Mucosa of stomach (tissue), 1 donor: ENCODE measurements at regions not wholly inside any gene's neighbourhood (a gene's known extent, or its start where the extent isn't known, plus 50 kb on each side); places are given as distances from the start of the nearest gene placed in this dataset.

Experiments used
- H3K27me3 ChIP-seq: one replicate; pipeline ENCODE4 v1.7.0; 2013; ENCODE audit warnings: mild to moderate bottlenecking, low read length; ENCODE audit not compliant: control insufficient read depth, insufficient read depth
- H3K36me3 ChIP-seq: one replicate; pipeline ENCODE4 v1.7.0; 2013; ENCODE audit warnings: low read length; ENCODE audit not compliant: control insufficient read depth, insufficient read depth
- H3K4me1 ChIP-seq: one replicate; pipeline ENCODE4 v1.7.0; 2013; ENCODE audit warnings: mild to moderate bottlenecking, low read length; ENCODE audit not compliant: control insufficient read depth, insufficient read depth
- H3K4me3 ChIP-seq: one replicate; pipeline ENCODE4 v1.7.0; 2013; ENCODE audit warnings: low read length
- H3K9ac ChIP-seq: one replicate; pipeline ENCODE4 v1.7.0; 2013; ENCODE audit warnings: mild to moderate bottlenecking, low read length, moderate library complexity
- H3K9me3 ChIP-seq: one replicate; pipeline ENCODE4 v1.7.0; 2013; ENCODE audit warnings: mild to moderate bottlenecking, low read length, moderate library complexity; ENCODE audit not compliant: control insufficient read depth
- donor health status: Pancreatic carcinoma.

DNA sequence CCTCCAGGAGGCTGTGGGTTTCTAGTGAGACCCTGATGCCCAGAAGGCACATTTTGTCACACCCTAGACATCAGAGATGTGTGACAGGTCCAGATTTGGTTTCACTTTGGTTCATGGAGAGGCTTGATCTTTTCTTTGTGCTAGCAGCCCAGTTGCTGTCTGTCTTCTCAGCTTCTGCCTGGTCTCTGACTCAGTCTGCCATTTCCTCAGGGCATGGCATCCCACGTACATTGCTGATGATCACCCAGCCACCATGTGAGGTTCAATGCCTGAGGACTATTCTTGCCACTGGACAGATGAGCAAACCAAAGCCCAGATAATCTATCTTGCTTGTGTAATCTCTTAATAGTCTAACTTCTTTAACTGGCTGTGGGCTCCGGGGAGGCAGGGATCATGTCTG lies 144.9 kb upstream of the MRPS22 start:
- H3K4me3 ChIP-seq: no peak overlapping the region
- H3K9me3 ChIP-seq: no peaks in the 10 kb centered on the region
- no peaks in the 10 kb centered on the region for H3K27me3 ChIP-seq
- H3K4me1 ChIP-seq: no peaks in the 10 kb centered on the region
- H3K36me3 ChIP-seq: no peaks in the 10 kb centered on the region
- H3K9ac ChIP-seq: no peak overlapping the region

DNA sequence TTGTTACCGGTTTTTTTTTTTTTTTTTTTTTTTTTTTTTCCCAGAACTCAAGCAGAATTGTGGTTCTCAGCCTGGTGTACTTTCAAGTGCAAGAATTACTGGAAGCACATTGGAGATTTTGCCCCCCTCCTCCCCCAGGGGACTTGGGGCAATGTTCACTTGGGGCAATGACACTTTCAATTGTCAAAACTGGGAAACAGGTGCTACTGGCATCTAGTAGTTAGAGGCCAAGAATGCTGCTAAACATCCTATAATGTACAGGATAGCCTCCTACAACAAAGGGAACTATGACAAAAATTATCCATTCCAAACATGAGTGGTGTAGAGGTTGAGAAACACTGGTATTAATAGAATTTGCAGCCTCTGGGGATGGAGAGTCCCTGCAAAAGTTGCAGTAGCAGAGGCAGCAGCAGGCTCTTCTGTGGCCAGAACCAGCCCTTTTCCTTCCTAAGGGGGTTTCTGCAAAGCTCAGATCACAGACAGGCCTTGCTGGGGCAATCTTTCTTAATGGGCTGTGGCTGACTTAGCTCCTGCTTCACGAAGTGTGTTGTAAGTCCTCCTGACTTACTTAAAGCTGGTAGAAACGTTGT lies 144.3 kb upstream of the MRPS22 start:
- Histone ChIP-seq H3K4me3 (no peak overlapping the region), H3K36me3 (no peaks in the 10 kb centered on the region), H3K4me1 (no peaks in the 10 kb centered on the region), H3K27me3 (no peaks in the 10 kb centered on the region), H3K9me3 (no peaks in the 10 kb centered on the region), H3K9ac (no peak overlapping the region)

DNA sequence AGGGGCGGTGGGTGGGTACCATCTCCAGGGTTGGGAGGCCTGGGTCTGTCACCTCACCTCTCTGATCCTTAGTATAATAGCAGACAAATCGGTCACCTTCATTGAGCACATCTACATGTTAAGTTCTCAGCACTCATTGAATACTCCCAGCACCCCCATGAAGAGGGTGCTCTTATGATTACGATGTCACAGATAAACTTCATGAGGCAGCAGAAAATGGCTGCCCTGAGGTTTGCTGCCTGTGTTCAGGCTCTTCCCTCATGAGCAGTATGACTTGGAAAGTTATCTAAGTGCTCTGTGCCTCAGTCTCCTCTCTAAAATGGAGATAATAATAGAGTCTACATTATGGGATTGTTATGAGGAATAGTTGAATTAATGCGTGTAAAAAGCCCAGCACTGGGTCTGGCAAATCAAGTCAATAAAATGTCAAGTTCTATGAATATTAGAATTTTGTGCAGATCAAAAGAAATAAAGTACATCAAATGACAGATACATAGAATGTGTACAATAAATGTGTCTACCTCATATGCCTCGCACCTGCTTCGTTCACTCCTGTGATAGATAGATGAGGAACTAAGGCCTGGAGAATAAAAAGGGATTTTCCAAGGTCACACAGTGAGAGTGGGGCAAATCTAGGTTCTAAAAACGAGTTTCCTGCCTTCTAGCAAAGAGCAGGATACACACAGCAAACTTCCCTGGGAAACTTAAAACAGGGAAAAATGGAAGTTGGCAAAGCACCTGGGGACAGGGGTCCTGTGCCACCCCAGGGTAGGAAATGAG lies 142.2 kb upstream of the MRPS22 start:
- Histone ChIP-seq H3K9ac (no peak overlapping the region), H3K4me3 (no peak overlapping the region), H3K27me3 (no peaks in the 10 kb centered on the region), H3K9me3 (no peaks in the 10 kb centered on the region), H3K36me3 (no peaks in the 10 kb centered on the region), H3K4me1 (no peaks in the 10 kb centered on the region)

DNA sequence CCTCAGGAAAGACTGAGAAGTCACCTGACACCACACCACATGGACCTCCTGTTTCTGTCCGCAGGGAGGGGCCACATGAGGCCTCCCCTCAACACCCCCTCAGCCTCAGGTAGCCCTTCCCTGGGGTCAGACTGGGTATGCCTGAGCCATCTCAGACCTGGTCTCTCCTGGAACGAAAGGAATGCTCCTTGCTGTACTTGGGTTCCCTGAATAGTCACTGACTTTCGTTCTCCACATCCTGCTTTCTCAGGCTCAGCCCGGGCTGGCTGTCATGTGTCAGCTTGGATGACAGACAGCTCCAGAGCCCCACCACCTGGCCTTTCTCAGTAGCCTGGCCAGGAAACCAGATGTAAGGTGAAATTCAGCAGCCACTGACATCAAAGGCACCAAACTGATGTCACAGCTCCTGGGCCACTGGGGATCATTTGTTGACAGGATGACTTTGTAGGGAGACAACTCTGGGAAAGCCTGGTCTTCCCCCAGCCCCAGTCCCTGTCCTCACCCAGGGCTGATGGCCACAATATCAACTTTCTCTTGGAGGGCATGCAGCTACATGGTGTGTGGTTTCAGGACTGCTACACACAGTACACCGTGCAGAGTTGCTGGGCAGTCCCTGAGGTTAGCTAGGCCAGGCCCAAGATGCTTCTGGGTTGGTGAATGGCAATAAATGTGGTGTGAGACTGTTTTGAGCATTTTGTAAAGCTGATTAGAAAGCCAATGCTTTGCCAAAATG lies 141.4 kb upstream of the MRPS22 start:
- H3K36me3 ChIP-seq: no peaks in the 10 kb centered on the region
- H3K9ac ChIP-seq: no peak overlapping the region
- H3K4me1 ChIP-seq: no peaks in the 10 kb centered on the region
- H3K9me3 ChIP-seq: no peaks in the 10 kb centered on the region
- no peaks in the 10 kb centered on the region for H3K27me3 ChIP-seq
- H3K4me3 ChIP-seq: no peak overlapping the region

DNA sequence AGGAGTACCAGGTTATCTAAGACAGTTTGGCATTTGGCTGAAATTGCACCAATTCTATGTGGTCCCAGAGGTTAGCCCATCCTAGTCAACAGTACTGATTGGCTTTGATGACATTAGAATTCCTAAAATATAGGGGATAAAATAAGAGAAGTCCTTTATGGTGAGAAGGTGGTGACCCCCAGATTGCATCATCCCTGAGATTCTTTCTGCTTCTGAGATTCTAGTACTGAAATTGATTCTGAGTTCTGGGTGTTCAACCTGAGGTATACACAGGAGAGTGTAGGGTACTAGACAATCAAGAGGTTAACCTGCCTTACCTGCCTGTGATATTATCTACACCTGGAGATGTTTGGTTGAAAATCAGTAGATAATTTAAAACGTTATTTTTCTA lies 140.9 kb upstream of the MRPS22 start:
- no peaks in the 10 kb centered on the region for H3K36me3 ChIP-seq
- no peaks in the 10 kb centered on the region for H3K27me3 ChIP-seq
- H3K9ac ChIP-seq: no peak overlapping the region
- H3K4me1 ChIP-seq: no peaks in the 10 kb centered on the region
- H3K4me3 ChIP-seq: no peak overlapping the region
- no peaks in the 10 kb centered on the region for H3K9me3 ChIP-seq

DNA sequence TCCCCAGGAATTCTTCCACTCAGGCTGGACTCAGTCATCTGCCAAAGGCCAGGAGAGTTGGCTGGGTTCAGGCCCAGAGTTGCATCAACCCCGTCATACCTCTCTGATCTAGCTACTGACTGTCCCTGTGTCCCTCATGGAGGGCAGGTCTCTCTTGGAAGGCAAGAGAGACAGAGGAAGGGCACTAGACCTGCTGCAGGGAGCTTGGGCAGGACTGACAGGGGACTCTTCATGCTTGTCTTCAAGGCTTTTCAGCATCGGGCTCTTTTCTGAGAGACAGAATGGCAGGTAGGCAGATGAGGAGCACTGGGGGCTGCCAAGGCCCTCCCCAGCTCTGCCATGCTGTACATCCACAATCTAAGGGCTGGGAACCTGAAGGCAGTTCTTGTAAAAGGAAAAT lies 140.1 kb upstream of the MRPS22 start:
- H3K27me3 ChIP-seq: no peaks in the 10 kb centered on the region
- no peaks in the 10 kb centered on the region for H3K9me3 ChIP-seq
- H3K36me3 ChIP-seq: no peaks in the 10 kb centered on the region
- H3K4me3 ChIP-seq: no peak overlapping the region
- H3K4me1 ChIP-seq: no peaks in the 10 kb centered on the region
- no peak overlapping the region for H3K9ac ChIP-seq

DNA sequence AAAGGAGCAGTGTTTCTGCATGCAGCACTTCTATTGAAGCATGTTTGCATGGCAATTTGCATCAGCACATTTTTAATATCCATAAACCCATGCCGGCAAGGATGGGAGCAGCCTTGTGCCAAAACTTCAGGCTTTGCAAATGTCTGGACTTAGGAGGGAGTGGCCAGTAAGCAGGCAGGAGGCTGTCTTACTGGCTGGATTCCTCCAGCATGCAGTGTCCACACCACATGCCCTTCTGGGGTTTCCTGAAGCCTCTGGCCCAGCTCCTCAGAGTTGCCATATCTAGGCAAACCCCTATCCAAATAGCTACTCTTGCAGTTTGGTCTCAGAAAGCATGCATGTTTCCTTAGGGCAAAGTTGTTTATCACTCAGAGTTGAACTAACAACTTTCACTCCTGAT lies 139.1 kb upstream of the MRPS22 start:
- Histone ChIP-seq H3K4me1 (no peaks in the 10 kb centered on the region), H3K9ac (no peak overlapping the region), H3K4me3 (no peak overlapping the region)

DNA sequence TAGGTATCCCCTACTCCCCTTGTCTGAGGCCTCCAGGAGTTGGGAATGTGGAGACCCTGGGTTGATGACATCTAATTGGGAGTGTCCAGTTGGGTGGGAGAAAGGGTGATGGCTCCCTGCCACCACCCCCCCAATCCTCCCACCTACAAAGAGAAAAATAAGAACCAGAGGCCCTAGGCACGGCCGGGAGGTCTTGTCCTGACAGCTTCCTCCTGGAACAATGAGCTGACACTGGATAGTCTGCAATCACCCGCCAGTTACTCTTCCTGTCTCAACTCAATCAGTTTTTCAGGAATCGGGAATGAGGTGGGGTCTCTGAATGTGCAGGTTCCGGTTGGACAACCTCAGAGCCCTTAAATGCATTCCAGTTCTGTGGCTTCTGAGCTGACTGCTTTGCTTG lies 129.9 kb upstream of the MRPS22 start:
- no peaks in the 10 kb centered on the region for H3K9me3 ChIP-seq
- no peaks in the 10 kb centered on the region for H3K4me1 ChIP-seq
- H3K9ac ChIP-seq: no peak overlapping the region

More for the DNA sequence above, 139.1 kb upstream of the MRPS22 start:
- H3K9me3 ChIP-seq: no peaks in the 10 kb centered on the region
- H3K27me3 ChIP-seq: no peaks in the 10 kb centered on the region
- H3K36me3 ChIP-seq: no peaks in the 10 kb centered on the region

DNA sequence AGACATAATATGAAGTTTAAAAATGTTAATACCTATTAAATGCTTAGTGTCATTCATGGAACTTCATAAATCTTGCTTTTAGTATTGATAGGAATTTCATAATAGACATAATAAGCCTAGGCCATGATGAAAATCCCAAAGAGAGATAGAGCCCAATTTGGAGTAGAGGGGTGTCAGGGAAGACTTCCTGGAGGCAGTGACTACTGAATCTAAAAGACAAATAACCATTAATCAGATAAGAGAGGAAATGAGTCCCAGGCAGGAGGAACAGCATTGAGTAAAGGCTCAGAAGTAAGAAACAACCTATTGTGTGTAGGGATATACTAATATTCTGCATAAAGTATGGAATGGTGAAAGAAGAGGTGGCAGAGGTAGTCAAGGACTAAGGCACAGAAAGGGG lies 126.9 kb upstream of the MRPS22 start:
- Histone ChIP-seq H3K9me3 (no peaks in the 10 kb centered on the region), H3K4me3 (no peak overlapping the region), H3K9ac (no peak overlapping the region), H3K27me3 (no peaks in the 10 kb centered on the region), H3K36me3 (no peaks in the 10 kb centered on the region), H3K4me1 (no peaks in the 10 kb centered on the region)

More for the DNA sequence above, 129.9 kb upstream of the MRPS22 start:
- no peaks in the 10 kb centered on the region for H3K36me3 ChIP-seq
- H3K4me3 ChIP-seq: no peak overlapping the region
- no peaks in the 10 kb centered on the region for H3K27me3 ChIP-seq

DNA sequence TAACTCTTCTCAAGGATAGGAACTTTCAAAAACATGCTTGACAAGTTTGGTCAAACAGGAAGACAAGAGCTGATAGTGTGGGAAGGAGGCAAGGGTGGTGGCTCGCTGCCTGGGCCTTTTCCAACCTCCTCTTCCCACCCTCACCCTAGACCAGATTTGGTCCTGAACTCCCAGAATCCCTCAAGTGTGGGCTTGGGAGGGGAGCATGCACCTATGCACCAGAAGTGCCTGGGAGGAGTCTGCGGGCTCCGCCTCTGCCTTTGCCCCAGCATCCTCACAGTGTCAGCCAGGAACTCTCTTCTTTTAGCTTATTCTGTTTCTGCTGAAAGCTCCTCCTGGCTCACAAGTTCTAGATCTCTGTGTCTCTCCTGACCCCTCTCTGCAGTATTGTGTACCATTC lies 126.2 kb upstream of the MRPS22 start:
- no peaks in the 10 kb centered on the region for H3K36me3 ChIP-seq
- no peaks in the 10 kb centered on the region for H3K9me3 ChIP-seq
- H3K9ac ChIP-seq: no peak overlapping the region
- H3K27me3 ChIP-seq: no peaks in the 10 kb centered on the region
- no peak overlapping the region for H3K4me3 ChIP-seq
- H3K4me1 ChIP-seq: no peaks in the 10 kb centered on the region

DNA sequence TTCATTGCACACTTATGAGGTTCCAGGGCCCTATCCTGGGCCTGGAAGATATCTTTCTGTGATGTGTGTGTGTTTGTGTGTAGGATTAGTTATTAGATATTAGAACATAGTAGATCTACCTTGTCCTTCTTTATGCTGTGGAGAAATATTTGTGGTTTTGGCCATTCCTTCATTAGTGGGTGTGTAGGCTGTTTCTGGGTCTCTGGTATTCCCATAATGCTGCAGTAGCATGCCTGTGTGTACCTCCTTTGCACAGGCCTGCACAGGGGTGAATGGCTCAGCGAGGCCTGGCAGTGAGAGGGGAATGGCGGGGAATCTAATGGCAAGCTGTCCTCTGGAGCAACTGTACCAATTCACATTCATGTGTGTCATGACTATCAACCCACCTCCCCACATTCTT lies 125.8 kb upstream of the MRPS22 start:
- Histone ChIP-seq H3K36me3 (no peaks in the 10 kb centered on the region), H3K9me3 (no peaks in the 10 kb centered on the region), H3K4me1 (no peaks in the 10 kb centered on the region), H3K27me3 (no peaks in the 10 kb centered on the region), H3K9ac (no peak overlapping the region), H3K4me3 (no peak overlapping the region)

DNA sequence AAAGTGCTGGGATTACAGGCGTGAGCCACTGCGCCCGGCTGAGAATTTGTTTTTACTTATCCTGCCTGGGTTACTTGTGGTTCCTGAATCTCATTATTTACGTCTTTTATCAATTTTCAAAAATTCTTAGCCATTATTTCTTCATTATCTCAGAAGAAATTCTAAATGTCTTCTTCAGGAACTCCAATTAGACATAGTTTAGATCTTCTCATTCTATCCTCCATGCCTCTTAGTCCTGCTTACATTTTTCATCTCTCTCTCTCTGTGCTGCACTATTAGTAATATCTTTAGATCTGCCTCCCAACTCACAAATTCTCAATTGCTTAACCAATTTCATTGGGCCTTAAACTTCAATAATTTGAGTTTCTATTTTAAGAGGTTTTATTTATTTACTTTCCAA lies 124.4 kb upstream of the MRPS22 start:
- Histone ChIP-seq H3K36me3 (no peaks in the 10 kb centered on the region), H3K9me3 (no peaks in the 10 kb centered on the region), H3K4me1 (no peaks in the 10 kb centered on the region), H3K9ac (no peak overlapping the region), H3K4me3 (no peak overlapping the region), H3K27me3 (no peaks in the 10 kb centered on the region)
